Adrenal gland (tissue), 5 donors: ENCODE measurements at regions not wholly inside any gene's neighbourhood (a gene's known extent, or its start where the extent isn't known, plus 50 kb on each side); places are given as distances from the start of the nearest gene placed in this dataset.

ENCODE experiments used
- POLR2A ChIP-seq, 2 donors: fragments of 450-650 bp; IDR thresholded peaks; one replicate each; pipeline ENCODE4 v1.6.1; 2017; ENCODE audit warnings: antibody characterized with exemption in 2 of 2, mild to moderate bottlenecking in 2 of 2, moderate library complexity in 1 of 2
- TF ChIP-seq, protein P1 (sequence below), 6 experiments: fragments of 450-650 bp in 4 of 6; fragments of 200-600 bp in 2 of 6; sonication (generic) in 1 of 6; IDR thresholded peaks; 1 replicate in 5 of 6; 2 replicates in 1 of 6; pipeline versions ENCODE4 v1.5.1 to v1.8.0; 2016 to 2021; ENCODE audit warnings: antibody characterized with exemption in 6 of 6, mild to moderate bottlenecking in 2 of 6, moderate library complexity in 1 of 6
- donor health status: DM: no; HTN: no; CAD: no.

- TF ChIP-seq, protein P1, sequence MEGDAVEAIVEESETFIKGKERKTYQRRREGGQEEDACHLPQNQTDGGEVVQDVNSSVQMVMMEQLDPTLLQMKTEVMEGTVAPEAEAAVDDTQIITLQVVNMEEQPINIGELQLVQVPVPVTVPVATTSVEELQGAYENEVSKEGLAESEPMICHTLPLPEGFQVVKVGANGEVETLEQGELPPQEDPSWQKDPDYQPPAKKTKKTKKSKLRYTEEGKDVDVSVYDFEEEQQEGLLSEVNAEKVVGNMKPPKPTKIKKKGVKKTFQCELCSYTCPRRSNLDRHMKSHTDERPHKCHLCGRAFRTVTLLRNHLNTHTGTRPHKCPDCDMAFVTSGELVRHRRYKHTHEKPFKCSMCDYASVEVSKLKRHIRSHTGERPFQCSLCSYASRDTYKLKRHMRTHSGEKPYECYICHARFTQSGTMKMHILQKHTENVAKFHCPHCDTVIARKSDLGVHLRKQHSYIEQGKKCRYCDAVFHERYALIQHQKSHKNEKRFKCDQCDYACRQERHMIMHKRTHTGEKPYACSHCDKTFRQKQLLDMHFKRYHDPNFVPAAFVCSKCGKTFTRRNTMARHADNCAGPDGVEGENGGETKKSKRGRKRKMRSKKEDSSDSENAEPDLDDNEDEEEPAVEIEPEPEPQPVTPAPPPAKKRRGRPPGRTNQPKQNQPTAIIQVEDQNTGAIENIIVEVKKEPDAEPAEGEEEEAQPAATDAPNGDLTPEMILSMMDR (IDR thresholded peaks at IDR 0.05) = no peak
- no peak for TF ChIP-seq POLR2A (IDR thresholded peaks at IDR 0.05)
Observed at GRCh38 chr10:64044098-64044497, 522.9 kb downstream of the REEP3 start.
